IMR-90 (cell line): ENCODE measurements at regions not wholly inside any gene's neighbourhood (a gene's known extent, or its start where the extent isn't known, plus 50 kb on each side); places are given as distances from the start of the nearest gene placed in this dataset.

Experiments
- ATAC-seq: fragments of 200-7000 bp; cut with Tn5 transposase; 2 replicates; pipeline ENCODE4 v1.9.1; 2020; ENCODE audit warnings: low read depth, mild to moderate bottlenecking, moderate library complexity
- BruUV-seq: library from RNA; stranded (reverse); fragments of 400-500 nt; replicated peaks from 2 replicates; lab custom pipeline; 2021; lab: Mats Ljungman, UMichigan
- CTCF ChIA-PET: fragments of 300-600 bp; formaldehyde crosslinking; extraction: SDS; loops from one replicate; lab custom pipeline; 2021; ENCODE audit warnings: antibody characterized with exemption; lab: Yijun Ruan, JAX
- POLR2A ChIA-PET: fragments of 300-600 bp; sonication (Branson Sonifier 250); formaldehyde crosslinking; loops from one replicate; lab custom pipeline; 2022; ENCODE audit warnings: antibody characterized with exemption; ENCODE audit not compliant: unreplicated experiment; lab: Charles Lee
- DNase-seq: peaks from one replicate; pipeline ENCODE4 v3.0.0; 2013
- H2AFZ ChIP-seq: replicated peaks from 2 replicates; pipeline ENCODE3; 2013; ENCODE audit warnings: low read length, mild to moderate bottlenecking; ENCODE audit not compliant: poor library complexity
- H2AK5ac ChIP-seq: 2 replicates; pipeline ENCODE4 v1.6.1; 2013; ENCODE audit warnings: low read depth, low read length, inconsistent platforms
- H2AK9ac ChIP-seq: replicated peaks from 2 replicates; pipeline ENCODE3; 2013; ENCODE audit warnings: mild to moderate bottlenecking, low read depth, low read length, moderate library complexity; ENCODE audit not compliant: poor library complexity
- H2BK120ac ChIP-seq: 2 replicates; pipeline ENCODE4 v1.6.1; 2013; ENCODE audit warnings: low read depth, low read length, inconsistent platforms
- H2BK15ac ChIP-seq: 3 replicates; pipeline ENCODE4 v1.6.1; 2013; ENCODE audit warnings: low read depth, low read length, inconsistent platforms
- H2BK20ac ChIP-seq: 2 replicates; pipeline ENCODE4 v1.6.1; 2013; ENCODE audit warnings: low read depth, mild to moderate bottlenecking, inconsistent platforms, low read length, moderate library complexity
- H2BK5ac ChIP-seq: 2 replicates; pipeline ENCODE4 v1.6.1; 2013; ENCODE audit warnings: mild to moderate bottlenecking, low read depth, low read length, inconsistent platforms; ENCODE audit not compliant: poor library complexity, severe bottlenecking
- H3K14ac ChIP-seq: replicated peaks from 2 replicates; pipeline ENCODE4 v1.6.1; 2013; ENCODE audit warnings: low read depth, low read length, inconsistent platforms
- H3K18ac ChIP-seq: 2 replicates; pipeline ENCODE4 v1.6.1; 2013; ENCODE audit warnings: low read depth, low read length, control low read depth
- H3K23ac ChIP-seq: 2 replicates; pipeline ENCODE4 v1.6.1; 2013; ENCODE audit warnings: low read depth, low read length, inconsistent platforms
- H3K27ac ChIP-seq: 2 replicates; pipeline ENCODE4 v1.5.1; 2013; ENCODE audit warnings: mild to moderate bottlenecking, control low read depth, low read length; ENCODE audit not compliant: insufficient read depth
- H3K27me3 ChIP-seq: 2 replicates; pipeline ENCODE4 v1.6.1; 2013; ENCODE audit warnings: low read length; ENCODE audit not compliant: control insufficient read depth, insufficient read depth
- H3K36me3 ChIP-seq: 2 replicates; pipeline ENCODE4 v1.6.1; 2013; ENCODE audit warnings: low read length, mixed read lengths; ENCODE audit not compliant: control insufficient read depth, insufficient read depth
- H3K4ac ChIP-seq: 2 replicates; pipeline ENCODE4 v1.6.1; 2013; ENCODE audit warnings: low read depth, low read length, inconsistent platforms
- H3K4me1 ChIP-seq: 2 replicates; pipeline ENCODE4 v1.6.1; 2013; ENCODE audit warnings: low read length, mixed read lengths; ENCODE audit not compliant: control insufficient read depth, insufficient read depth
- H3K4me2 ChIP-seq: 2 replicates; pipeline ENCODE4 v1.6.1; 2013; ENCODE audit warnings: low read depth, mild to moderate bottlenecking, control low read depth, low read length, moderate library complexity
- H3K4me3 ChIP-seq: 2 replicates; pipeline ENCODE4 v1.5.1; 2013; ENCODE audit warnings: low read depth, mild to moderate bottlenecking, control low read depth, low read length, moderate library complexity; ENCODE audit not compliant: insufficient read depth
- H3K56ac ChIP-seq: 2 replicates; pipeline ENCODE4 v1.6.1; 2013; ENCODE audit warnings: low read length, inconsistent platforms; ENCODE audit not compliant: insufficient read depth; ENCODE audit errors: extremely low read depth
- H3K79me1 ChIP-seq, 2 experiments: 2 replicates each; pipeline ENCODE4 v1.6.1; 2013; ENCODE audit warnings: low read length in 2 of 2, inconsistent platforms in 1 of 2, low read depth in 1 of 2
- H3K9ac ChIP-seq: 2 replicates; pipeline ENCODE4 v1.6.1; 2013; ENCODE audit warnings: low read depth, low read length, control low read depth
- H3K9me1 ChIP-seq: 2 replicates; pipeline ENCODE4 v1.6.1; 2013; ENCODE audit warnings: low read length, inconsistent platforms; ENCODE audit not compliant: insufficient read depth
- H3K9me3 ChIP-seq: 2 replicates; pipeline ENCODE4 v1.6.1; 2013; ENCODE audit warnings: low read length; ENCODE audit not compliant: control insufficient read depth, insufficient read depth
- H4K20me1 ChIP-seq: 2 replicates; pipeline ENCODE4 v1.6.1; 2013; ENCODE audit warnings: low read length, inconsistent platforms; ENCODE audit not compliant: insufficient read depth
- H4K5ac ChIP-seq: 2 replicates; pipeline ENCODE4 v1.6.1; 2013; ENCODE audit warnings: mild to moderate bottlenecking, low read depth, low read length, control low read depth
- H4K8ac ChIP-seq, 2 experiments: 2 replicates each; pipeline ENCODE4 v1.6.1; 2013; ENCODE audit warnings: low read depth in 2 of 2, low read length in 2 of 2, control low read depth in 1 of 2, inconsistent platforms in 1 of 2
- H4K91ac ChIP-seq: 2 replicates; pipeline ENCODE4 v1.6.1; 2013; ENCODE audit warnings: low read depth, low read length, inconsistent platforms; ENCODE audit not compliant: insufficient read depth
- BHLHE40 ChIP-seq: fragments of 150-350 bp; IDR thresholded peaks from 2 replicates; pipeline ENCODE4 v1.6.1; 2016; ENCODE audit warnings: mild to moderate bottlenecking, low read depth, low read length
- CEBPB ChIP-seq: IDR thresholded peaks from 2 replicates; pipeline ENCODE4 v1.6.1; 2012; ENCODE audit warnings: low read depth, low read length, improper control_type of control experiment
- CHD1 ChIP-seq: IDR thresholded peaks from 2 replicates; pipeline ENCODE4 v1.6.1; 2012; ENCODE audit warnings: low read depth, low read length, improper control_type of control experiment
- ELK1 ChIP-seq: fragments of 150-350 bp; IDR thresholded peaks from 2 replicates; pipeline ENCODE4 v1.6.1; 2016; ENCODE audit warnings: low read depth, mild to moderate bottlenecking, low read length, moderate library complexity, borderline replicate concordance
- FOS ChIP-seq: fragments of 150-350 bp; IDR thresholded peaks from 2 replicates; pipeline ENCODE4 v1.6.1; 2016; ENCODE audit warnings: low read depth, low read length
- MAZ ChIP-seq: IDR thresholded peaks from 2 replicates; pipeline ENCODE4 v1.6.1; 2012; ENCODE audit warnings: low read depth, mild to moderate bottlenecking, low read length, improper control_type of control experiment, moderate library complexity, borderline replicate concordance
- MXI1 ChIP-seq: IDR thresholded peaks from 2 replicates; pipeline ENCODE4 v1.6.1; 2012; ENCODE audit warnings: low read depth, mild to moderate bottlenecking, low read length, moderate library complexity, borderline replicate concordance
- NFE2L2 ChIP-seq: fragments of 150-350 bp; IDR thresholded peaks from 2 replicates; pipeline ENCODE4 v1.6.1; 2016; ENCODE audit warnings: low read depth, mild to moderate bottlenecking, low read length
- POLR2A ChIP-seq: IDR thresholded peaks from 2 replicates; pipeline ENCODE4 v1.6.1; 2012; ENCODE audit warnings: mild to moderate bottlenecking, low read depth, low read length
- RAD21 ChIP-seq: IDR thresholded peaks from 2 replicates; pipeline ENCODE4 v1.6.1; 2012; ENCODE audit warnings: low read length, improper control_type of control experiment
- RCOR1 ChIP-seq: IDR thresholded peaks from 2 replicates; pipeline ENCODE4 v1.6.1; 2012; ENCODE audit warnings: mild to moderate bottlenecking, low read length, improper control_type of control experiment; ENCODE audit not compliant: insufficient replicate concordance
- RFX5 ChIP-seq: IDR thresholded peaks from 2 replicates; pipeline ENCODE4 v1.8.0; 2012; ENCODE audit warnings: low read depth, mild to moderate bottlenecking, low read length, moderate library complexity
- SMC3 ChIP-seq: fragments of 150-350 bp; IDR thresholded peaks from 2 replicates; pipeline ENCODE4 v1.6.1; 2016; ENCODE audit warnings: low read depth, mild to moderate bottlenecking, antibody characterized with exemption, low read length, moderate library complexity
- USF2 ChIP-seq: fragments of 150-350 bp; IDR thresholded peaks from 2 replicates; pipeline ENCODE4 v1.6.1; 2017; ENCODE audit warnings: mild to moderate bottlenecking, antibody characterized with exemption, low read length, low read depth
- WGBS, 2 experiments: methylation state at CpG; one replicate each; pipeline versions ENCODE4 v1.1.5 to v1.1.7; 2013; ENCODE audit warnings: missing lambda C conversion rate in 2 of 2; ENCODE audit not compliant: insufficient read length in 1 of 2; ENCODE audit errors: extremely low coverage in 2 of 2; 5-methylcytosine and 5-hydroxymethylcytosine counted together
- dilution Hi-C: fragments of 300-500 bp; cut with HindIII; formaldehyde crosslinking; loops from one replicate; pipeline ENCODE4 v1.14.3; 2018; ENCODE audit warnings: low sequenced_read_pairs; ENCODE audit not compliant: unreplicated experiment
- in situ Hi-C: fragments of 300-500 bp; cut with MboI; formaldehyde crosslinking; loops from 3 replicates; pipeline ENCODE4 v1.14.3; 2019; ENCODE audit warnings: low sequenced_read_pairs, inconsistent platforms, mixed read lengths
- intact Hi-C: fragments of 100-400 bp; cut with micrococcal nuclease; formaldehyde crosslinking; loops from 2 replicates; pipeline ENCODE4 v1.10.0; 2022
- TF ChIP-seq, protein P1 (sequence below): conservative IDR thresholded peaks from 2 replicates; pipeline ENCODE4 v1.5.1; 2012; ENCODE audit warnings: mild to moderate bottlenecking, low read depth, low read length, improper control_type of control experiment

- no peak overlapping the region for H3K4me2 ChIP-seq
- H3K9me3 ChIP-seq: peaks cover 7% of the 10 kb centered on the region
- no peak overlapping the region for H4K5ac ChIP-seq
- no peak overlapping the region for H2AK9ac ChIP-seq
- no peak overlapping the region for H2AK5ac ChIP-seq
- no peak overlapping the region for H2BK15ac ChIP-seq
- H4K8ac ChIP-seq: no peak overlapping the region
- no peak overlapping the region for H3K27ac ChIP-seq
- H3K18ac ChIP-seq: no peak overlapping the region
- H3K9me1 ChIP-seq: no peaks in the 10 kb centered on the region
- H3K56ac ChIP-seq: no peak overlapping the region
- BruUV-seq: no TSS peak
- H3K4ac ChIP-seq: no peak overlapping the region
- no CpG with 5 or more reads among the region's 5 CpGs for WGBS, 2 experiments
- POLR2A ChIA-PET: no interaction called here
- CTCF ChIA-PET: no interaction called here
- H3K23ac ChIP-seq: no peak overlapping the region
- DNase-seq: no peak
- H3K4me3 ChIP-seq: no peak overlapping the region
- H2BK20ac ChIP-seq: no peak overlapping the region
- TF ChIP-seq SMC3 (no peak), CHD1 (no peak), FOS (no peak), RCOR1 (no peak), MAZ (no peak), RFX5 (no peak), BHLHE40 (no peak), MXI1 (no peak), USF2 (no peak), NFE2L2 (no peak), POLR2A (no peak), ELK1 (no peak), CEBPB (no peak), RAD21 (no peak)
- TF ChIP-seq, protein P1, sequence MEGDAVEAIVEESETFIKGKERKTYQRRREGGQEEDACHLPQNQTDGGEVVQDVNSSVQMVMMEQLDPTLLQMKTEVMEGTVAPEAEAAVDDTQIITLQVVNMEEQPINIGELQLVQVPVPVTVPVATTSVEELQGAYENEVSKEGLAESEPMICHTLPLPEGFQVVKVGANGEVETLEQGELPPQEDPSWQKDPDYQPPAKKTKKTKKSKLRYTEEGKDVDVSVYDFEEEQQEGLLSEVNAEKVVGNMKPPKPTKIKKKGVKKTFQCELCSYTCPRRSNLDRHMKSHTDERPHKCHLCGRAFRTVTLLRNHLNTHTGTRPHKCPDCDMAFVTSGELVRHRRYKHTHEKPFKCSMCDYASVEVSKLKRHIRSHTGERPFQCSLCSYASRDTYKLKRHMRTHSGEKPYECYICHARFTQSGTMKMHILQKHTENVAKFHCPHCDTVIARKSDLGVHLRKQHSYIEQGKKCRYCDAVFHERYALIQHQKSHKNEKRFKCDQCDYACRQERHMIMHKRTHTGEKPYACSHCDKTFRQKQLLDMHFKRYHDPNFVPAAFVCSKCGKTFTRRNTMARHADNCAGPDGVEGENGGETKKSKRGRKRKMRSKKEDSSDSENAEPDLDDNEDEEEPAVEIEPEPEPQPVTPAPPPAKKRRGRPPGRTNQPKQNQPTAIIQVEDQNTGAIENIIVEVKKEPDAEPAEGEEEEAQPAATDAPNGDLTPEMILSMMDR: no peak
- in situ Hi-C loops (no loop called here), dilution Hi-C loops (no loop called here), intact Hi-C loops (no loop called here)
- H2BK5ac ChIP-seq: no peak overlapping the region
- no peaks in the 10 kb centered on the region for H3K4me1 ChIP-seq
- H4K20me1 ChIP-seq: no peaks in the 10 kb centered on the region
- H2AFZ ChIP-seq: no peak overlapping the region
- H3K79me1 ChIP-seq: no peaks in the 10 kb centered on the region
- H3K27me3 ChIP-seq: no peaks in the 10 kb centered on the region
- H3K36me3 ChIP-seq: no peaks in the 10 kb centered on the region
- no peak overlapping the region for H3K14ac ChIP-seq
- H4K91ac ChIP-seq: no peak overlapping the region
- H3K9ac ChIP-seq: no peak overlapping the region
- ATAC-seq: no peak
- H2BK120ac ChIP-seq: no peak overlapping the region
These were observed 68.6 kb upstream of the ADAMTS16 start for GRCh38 chr5:5071554-5071953.
